HAP-1 (cell line): ENCODE measurements at regions not wholly inside any gene's neighbourhood (a gene's known extent, or its start where the extent isn't known, plus 50 kb on each side); places are given as distances from the start of the nearest gene placed in this dataset.
A peak's percentile ranks its signal among the peaks of the same experiment; 100 is the strongest.

Experiments
- DNase-seq, 2 experiments: peaks; one replicate each; pipeline ENCODE4 v3.0.0-alpha.2; 2016 to 2020; ENCODE audit warnings: low spot score in 2 of 2
- H3K27me3 ChIP-seq: fragments of 250-450 bp; sonication (Bioruptor Pico); 2 replicates; pipeline ENCODE4 v1.5.1; 2020; ENCODE audit warnings: low read depth, mild to moderate bottlenecking, moderate library complexity
- H3K36me3 ChIP-seq: fragments of 250-450 bp; sonication (Bioruptor Pico); replicated peaks from 2 replicates; pipeline ENCODE4 v1.5.1; 2020; ENCODE audit warnings: mild to moderate bottlenecking
- H3K4me1 ChIP-seq: fragments of 250-450 bp; sonication (Bioruptor Pico); 2 replicates; pipeline ENCODE4 v1.5.1; 2020; ENCODE audit warnings: mild to moderate bottlenecking
- H3K4me3 ChIP-seq: fragments of 250-450 bp; sonication (Bioruptor Pico); 2 replicates; pipeline ENCODE4 v1.5.1; 2020; ENCODE audit warnings: mild to moderate bottlenecking, moderate library complexity
- H3K9me3 ChIP-seq: fragments of 250-450 bp; sonication (Bioruptor Pico); 2 replicates; pipeline ENCODE4 v1.5.1; 2020; ENCODE audit warnings: mild to moderate bottlenecking, moderate library complexity
- in situ Hi-C: fragments of 300-500 bp; cut with MboI; formaldehyde crosslinking; loops from 3 replicates; pipeline ENCODE4 v1.14.3; 2020; ENCODE audit warnings: low sequenced_read_pairs, inconsistent platforms, mixed read lengths

DNA sequence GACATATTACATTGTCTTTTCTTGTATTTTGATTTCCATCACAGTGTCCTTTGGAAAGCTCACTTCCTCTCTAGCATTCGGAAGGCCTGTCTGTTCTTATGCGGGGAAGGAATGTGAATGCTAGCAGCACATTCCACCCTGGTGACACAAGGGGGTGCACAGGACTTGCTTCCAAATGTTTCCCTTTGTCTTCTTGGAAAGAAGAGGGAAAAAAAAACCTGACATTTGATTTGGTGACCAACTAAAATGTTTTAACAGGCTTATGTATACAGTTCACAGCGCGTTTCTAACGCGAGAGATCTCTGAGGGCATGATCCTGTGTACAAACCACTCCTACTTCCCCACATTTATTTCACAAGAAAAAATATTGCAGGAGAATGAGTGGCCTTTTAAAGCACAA lies 107.6 kb upstream of the FXR1 start:
- Histone ChIP-seq H3K9me3 (no peaks in the 10 kb centered on the region), H3K27me3 (peaks cover 6% of the 10 kb centered on the region), H3K4me1 (peaks cover 9% of the 10 kb centered on the region), H3K36me3 (no peaks in the 10 kb centered on the region), H3K4me3 (no peak overlapping the region)
- peak; percentile 20 to 43 for DNase-seq
- in situ Hi-C loops, result no loop called here

- Histone ChIP-seq H3K36me3 (no peaks in the 10 kb centered on the region), H3K9me3 (no peaks in the 10 kb centered on the region), H3K27me3 (peaks cover 16% of the 10 kb centered on the region), H3K4me3 (no peak overlapping the region), H3K4me1 (peaks cover 9% of the 10 kb centered on the region)
- in situ Hi-C loops, result no loop called here
- DNase-seq, result no peak
Observed at GRCh38 chr3:180808823-180809575, 103.5 kb upstream of the FXR1 start.

DNA sequence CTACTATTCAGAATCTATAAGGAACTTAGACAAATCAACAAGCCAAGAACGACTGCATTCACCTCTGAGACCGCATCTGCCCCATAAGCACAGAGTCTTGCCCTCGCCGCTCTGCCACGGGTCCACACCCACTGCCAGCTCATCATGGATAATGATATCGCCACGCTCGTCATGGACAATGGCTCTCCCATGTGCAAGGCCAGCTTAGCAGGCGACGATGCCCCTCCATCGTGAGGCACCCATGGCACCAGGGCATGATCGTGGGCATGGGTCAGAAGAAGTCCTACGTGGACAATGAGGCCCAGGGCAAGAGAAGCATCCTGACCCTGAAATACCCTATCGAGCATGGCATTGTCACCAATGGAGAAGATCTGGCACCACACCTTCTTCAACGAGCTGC lies 92.1 kb upstream of the FXR1 start:
- Histone ChIP-seq H3K9me3 (no peaks in the 10 kb centered on the region), H3K27me3 (peaks cover 3% of the 10 kb centered on the region; the same call in 1 of the 2 replicates), H3K4me1 (no peaks in the 10 kb centered on the region), H3K4me3 (no peak overlapping the region), H3K36me3 (no peaks in the 10 kb centered on the region)
- no peak for DNase-seq
- in situ Hi-C loops, result no loop called here

GRCh38 chr3:180825964-180826363 lies 86.5 kb upstream of the FXR1 start:
- Histone ChIP-seq H3K27me3 (peaks cover 3% of the 10 kb centered on the region; the same call in 1 of the 2 replicates), H3K9me3 (no peaks in the 10 kb centered on the region), H3K4me1 (no peaks in the 10 kb centered on the region), H3K4me3 (no peak overlapping the region), H3K36me3 (no peaks in the 10 kb centered on the region)
- in situ Hi-C loops, result no loop called here
- no peak for DNase-seq

DNA sequence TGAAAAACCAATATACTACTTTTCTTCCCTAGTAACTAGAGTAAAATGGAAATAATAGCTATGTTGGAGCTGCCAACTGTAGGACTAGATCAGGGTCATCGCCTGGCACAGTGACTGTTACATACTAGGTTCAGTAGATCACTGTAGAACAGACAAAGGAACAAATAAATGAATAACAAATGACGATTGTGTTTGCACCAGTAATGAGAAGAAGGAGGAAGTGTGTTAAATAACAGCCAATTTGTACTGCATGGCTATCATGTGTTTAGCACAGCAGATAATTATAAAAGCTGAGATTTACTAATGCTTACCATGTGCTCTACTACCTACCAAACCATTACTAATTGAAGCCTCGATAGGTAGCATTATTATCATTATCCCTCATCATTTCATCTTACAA lies 85.3 kb upstream of the FXR1 start:
- in situ Hi-C loops, result no loop called here

DNA sequence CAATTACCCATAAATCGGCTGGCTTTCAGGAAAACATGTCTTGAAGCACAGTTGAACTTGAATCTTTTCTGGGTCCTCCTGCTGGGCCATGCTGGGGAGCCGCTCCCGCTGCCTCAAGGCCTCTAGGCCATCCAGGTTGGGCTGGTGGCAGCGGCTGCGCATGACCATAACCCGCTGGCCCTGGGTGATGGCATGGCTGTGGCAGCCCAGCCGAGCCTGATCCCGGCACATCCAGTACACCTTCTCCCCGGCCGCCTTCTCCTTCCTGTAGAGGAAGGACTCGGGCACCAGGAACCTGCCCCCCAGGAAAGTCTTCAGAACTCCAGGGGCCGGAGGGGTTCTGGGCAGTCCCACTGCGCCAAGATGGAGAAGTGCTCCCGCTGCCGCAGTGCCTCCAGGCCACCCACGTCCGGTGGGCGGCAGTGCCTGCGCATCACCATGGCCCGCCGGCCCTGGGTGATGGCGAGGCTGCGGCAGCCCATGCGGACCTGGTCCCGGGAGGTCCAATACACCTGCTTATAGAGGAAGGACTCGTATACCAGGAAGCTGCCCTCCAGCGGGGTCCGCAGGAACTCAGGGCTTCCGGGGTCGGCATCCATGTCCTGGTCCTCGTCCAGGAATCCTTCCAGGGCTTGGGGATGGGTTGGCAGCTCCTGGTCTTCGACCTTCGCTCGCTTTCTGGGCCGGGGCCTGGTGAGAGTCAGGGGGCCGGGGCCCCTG lies 84.3 kb upstream of the FXR1 start:
- in situ Hi-C loops, result no loop called here
- no peak for DNase-seq

More for the DNA sequence above, 85.3 kb upstream of the FXR1 start:
- H3K36me3 ChIP-seq, result no peaks in the 10 kb centered on the region
- no peaks in the 10 kb centered on the region for H3K9me3 ChIP-seq
- DNase-seq, result no peak
- H3K27me3 ChIP-seq, result peaks cover 3% of the 10 kb centered on the region; the same call in 1 of the 2 replicates
- H3K4me3 ChIP-seq, result no peak overlapping the region
- H3K4me1 ChIP-seq, result no peaks in the 10 kb centered on the region

GRCh38 chr3:180828723-180829408 lies 83.6 kb upstream of the FXR1 start:
- Histone ChIP-seq H3K9me3 (no peaks in the 10 kb centered on the region), H3K4me1 (no peaks in the 10 kb centered on the region), H3K4me3 (no peak overlapping the region), H3K36me3 (no peaks in the 10 kb centered on the region), H3K27me3 (no peaks in the 10 kb centered on the region)
- DNase-seq, result no peak
- in situ Hi-C loops, result no loop called here

More for the DNA sequence above, 84.3 kb upstream of the FXR1 start:
- H3K9me3 ChIP-seq, result no peaks in the 10 kb centered on the region
- no peaks in the 10 kb centered on the region for H3K27me3 ChIP-seq
- H3K36me3 ChIP-seq, result no peaks in the 10 kb centered on the region
- no peaks in the 10 kb centered on the region for H3K4me1 ChIP-seq
- H3K4me3 ChIP-seq, result no peak overlapping the region

GRCh38 chr3:180829409-180830405 lies 82.8 kb upstream of the FXR1 start:
- Histone ChIP-seq H3K9me3 (no peaks in the 10 kb centered on the region), H3K36me3 (no peaks in the 10 kb centered on the region), H3K27me3 (no peaks in the 10 kb centered on the region), H3K4me3 (no peak overlapping the region), H3K4me1 (no peaks in the 10 kb centered on the region)
- in situ Hi-C loops, result no loop called here
- no peak for DNase-seq

GRCh38 chr3:180835501-180835900 lies 77.0 kb upstream of the FXR1 start:
- no peaks in the 10 kb centered on the region for H3K9me3 ChIP-seq
- no peaks in the 10 kb centered on the region for H3K36me3 ChIP-seq
- peaks cover 4% of the 10 kb centered on the region; the same call in 1 of the 2 replicates for H3K27me3 ChIP-seq
- DNase-seq, result no peak
- no peaks in the 10 kb centered on the region for H3K4me1 ChIP-seq
- H3K4me3 ChIP-seq, result no peak overlapping the region
- in situ Hi-C loops, result no loop called here

GRCh38 chr3:180836766-180837165 lies 75.7 kb upstream of the FXR1 start:
- Histone ChIP-seq H3K27me3 (peaks cover 8% of the 10 kb centered on the region; the same call in 1 of the 2 replicates), H3K9me3 (no peaks in the 10 kb centered on the region), H3K4me1 (no peaks in the 10 kb centered on the region), H3K36me3 (no peaks in the 10 kb centered on the region), H3K4me3 (no peak overlapping the region)
- no peak for DNase-seq
- in situ Hi-C loops, result no loop called here

- Histone ChIP-seq H3K4me3 (no peak overlapping the region), H3K4me1 (no peaks in the 10 kb centered on the region)
Observed at GRCh38 chr3:180854887-180855286, 57.6 kb upstream of the FXR1 start.

GRCh38 chr3:180855364-180855763 lies 57.1 kb upstream of the FXR1 start:
- peak in 1 of 2 experiments; percentile 11 for DNase-seq
- H3K36me3 ChIP-seq, result no peaks in the 10 kb centered on the region
- no peak overlapping the region for H3K4me3 ChIP-seq
- in situ Hi-C loops, result no loop called here
- no peaks in the 10 kb centered on the region for H3K4me1 ChIP-seq
- H3K9me3 ChIP-seq, result no peaks in the 10 kb centered on the region
- H3K27me3 ChIP-seq, result peaks cover 5% of the 10 kb centered on the region

More at GRCh38 chr3:180854887-180855286, 57.6 kb upstream of the FXR1 start:
- in situ Hi-C loops, result no loop called here
- H3K9me3 ChIP-seq, result no peaks in the 10 kb centered on the region
- no peaks in the 10 kb centered on the region for H3K36me3 ChIP-seq
- DNase-seq, result no peak
- H3K27me3 ChIP-seq, result peaks cover 5% of the 10 kb centered on the region

DNA sequence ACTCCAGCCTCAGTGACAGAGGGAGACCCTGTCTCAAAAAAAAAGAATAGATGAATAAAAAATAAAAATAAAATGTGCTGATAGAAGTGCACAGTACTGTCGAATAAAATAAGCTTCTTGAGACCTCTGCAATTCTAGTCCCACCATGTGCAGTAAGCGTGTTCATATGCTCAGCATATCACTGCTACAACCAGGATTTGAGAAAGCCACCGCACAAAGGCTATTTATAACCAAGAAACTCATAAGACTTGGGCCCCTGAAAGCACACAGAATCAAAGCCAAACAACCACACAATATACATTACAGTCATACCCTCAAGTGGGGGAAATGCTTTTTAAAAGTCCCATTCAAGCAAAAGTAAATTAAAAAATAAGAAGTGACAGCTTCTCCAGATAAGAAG lies 56.5 kb upstream of the FXR1 start:
- no peaks in the 10 kb centered on the region for H3K4me1 ChIP-seq
- H3K27me3 ChIP-seq, result peaks cover 5% of the 10 kb centered on the region
- no peak overlapping the region for H3K4me3 ChIP-seq
- in situ Hi-C loops, result no loop called here
- H3K9me3 ChIP-seq, result no peaks in the 10 kb centered on the region
- no peaks in the 10 kb centered on the region for H3K36me3 ChIP-seq
- no peak for DNase-seq
